CD1c-positive myeloid dendritic cell (primary cell): ENCODE measurements at regions not wholly inside any gene's neighbourhood (a gene's known extent, or its start where the extent isn't known, plus 50 kb on each side); places are given as distances from the start of the nearest gene placed in this dataset.

ENCODE experiments used
- DNase-seq: peaks from one replicate; pipeline ENCODE4 v3.0.0-alpha.2; 2016; ENCODE audit errors: extremely low spot score

DNA sequence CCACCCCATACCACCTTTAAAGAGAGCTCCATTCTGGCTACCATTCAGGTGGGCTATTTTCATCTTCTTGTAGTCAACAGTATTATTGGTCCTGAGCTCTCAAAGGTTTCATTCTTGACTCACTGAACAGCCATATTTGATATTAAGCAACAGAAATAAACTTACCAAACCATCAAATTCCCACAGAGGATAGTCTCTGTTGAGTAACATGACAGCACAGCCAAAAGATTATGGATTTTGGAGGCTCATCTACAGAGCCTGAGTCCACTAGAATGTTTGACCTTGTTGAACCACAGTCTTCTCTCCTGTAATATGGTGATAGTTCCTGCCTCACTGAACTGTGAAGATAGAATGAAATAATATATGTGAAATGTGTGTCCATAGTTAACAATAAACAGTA is 276.3 kb upstream of the LDB2 start:
- DNase-seq, result no peak

- DNase-seq, result no peak
Measured at GRCh38 chr4:17173300-17173699, 274.9 kb upstream of the LDB2 start.

DNA sequence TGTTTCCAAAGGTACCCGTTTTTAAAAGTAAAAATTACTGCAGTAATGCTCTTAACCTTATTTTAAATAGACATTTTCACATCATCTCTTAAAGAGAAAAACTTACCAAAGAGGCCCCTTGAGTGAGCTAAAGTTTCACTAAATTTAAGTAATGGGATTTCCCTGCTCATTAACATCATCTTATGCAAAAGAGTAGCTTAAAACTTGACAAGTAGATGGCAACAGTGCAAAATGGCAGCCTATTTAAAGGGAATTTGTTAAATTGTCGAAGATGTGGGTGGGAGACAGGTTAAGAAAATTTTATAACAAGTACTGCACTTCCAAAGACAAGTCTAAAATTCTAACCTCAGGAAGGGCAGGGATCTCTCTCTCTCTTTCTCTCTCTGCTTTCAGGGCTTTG is 271.7 kb upstream of the LDB2 start:
- DNase-seq, result no peak

DNA sequence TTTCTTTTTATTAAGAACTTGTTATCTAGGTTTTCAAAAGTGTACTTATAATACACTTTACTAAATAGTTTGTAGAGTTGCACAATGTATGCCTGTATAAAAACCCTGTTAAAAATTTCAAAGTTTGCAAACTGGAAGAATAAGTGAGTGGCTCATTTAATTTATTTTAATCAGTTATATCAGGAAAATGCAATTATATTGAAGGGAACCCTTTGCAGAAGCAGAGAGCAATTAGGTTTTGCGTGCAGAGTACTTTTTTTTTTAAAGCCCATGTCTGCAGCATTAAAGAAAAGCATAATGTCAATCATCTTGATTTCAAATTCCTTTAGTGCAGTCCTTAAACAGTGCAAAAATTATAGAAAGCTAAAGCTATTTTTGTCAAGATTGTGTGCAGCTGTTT is 271.3 kb upstream of the LDB2 start:
- DNase-seq, result no peak

- no peak for DNase-seq
Measured at GRCh38 chr4:17168571-17168970, 270.1 kb upstream of the LDB2 start.

DNA sequence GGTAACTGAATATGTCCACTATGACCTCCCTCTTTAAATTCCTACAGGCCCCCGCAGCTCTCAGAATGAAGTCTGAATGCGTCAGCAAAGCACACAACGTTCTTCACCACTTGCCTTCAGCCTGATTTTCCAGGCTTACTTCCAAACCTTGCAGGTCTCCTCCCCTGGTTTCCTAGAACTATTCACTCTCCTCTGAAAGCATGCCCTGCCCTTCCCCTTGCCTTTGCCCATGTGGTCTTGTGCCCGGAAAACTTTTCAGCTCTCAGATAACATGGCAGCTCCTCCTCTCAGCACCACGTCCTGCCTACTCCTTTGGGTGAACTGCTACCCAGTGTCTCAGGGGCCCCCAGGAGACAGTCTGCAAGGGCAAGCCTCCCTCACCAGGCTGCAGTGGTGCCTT is 268.5 kb upstream of the LDB2 start:
- DNase-seq, result no peak

- no peak for DNase-seq
Measured at GRCh38 chr4:17165286-17165685, 266.8 kb upstream of the LDB2 start.

- DNase-seq, result no peak
Measured at GRCh38 chr4:17164666-17165065, 266.2 kb upstream of the LDB2 start.

DNA sequence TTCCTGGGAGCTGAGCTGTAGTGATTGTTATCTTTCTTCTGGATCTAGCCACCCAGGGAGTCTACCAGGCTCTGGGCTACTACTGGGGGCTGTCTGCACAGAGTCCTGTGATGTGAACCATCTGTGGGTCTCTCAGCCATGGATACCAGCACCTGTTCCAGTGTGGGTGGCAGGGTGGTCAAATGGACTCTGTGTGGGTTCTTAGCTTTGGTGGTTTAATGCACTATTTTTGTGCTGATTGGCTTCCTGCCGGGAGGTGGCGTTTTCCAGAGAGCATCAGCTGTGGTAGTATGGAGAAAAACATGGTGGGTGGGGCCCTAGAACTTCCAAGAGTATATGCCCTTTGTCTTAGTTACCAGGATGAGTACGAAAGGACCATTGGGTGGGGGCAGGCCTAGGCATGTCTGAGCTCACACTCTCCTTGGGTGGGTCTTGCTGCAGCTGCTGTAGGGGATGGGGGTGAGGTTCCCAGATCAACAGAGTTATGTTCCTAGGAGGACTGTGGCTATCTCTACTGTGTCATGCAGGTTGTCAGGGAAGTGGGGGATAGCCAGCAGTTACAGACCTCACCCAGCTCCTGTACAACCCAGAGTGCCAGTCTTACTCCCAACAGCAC is 264.8 kb upstream of the LDB2 start:
- DNase-seq, result no peak

DNA sequence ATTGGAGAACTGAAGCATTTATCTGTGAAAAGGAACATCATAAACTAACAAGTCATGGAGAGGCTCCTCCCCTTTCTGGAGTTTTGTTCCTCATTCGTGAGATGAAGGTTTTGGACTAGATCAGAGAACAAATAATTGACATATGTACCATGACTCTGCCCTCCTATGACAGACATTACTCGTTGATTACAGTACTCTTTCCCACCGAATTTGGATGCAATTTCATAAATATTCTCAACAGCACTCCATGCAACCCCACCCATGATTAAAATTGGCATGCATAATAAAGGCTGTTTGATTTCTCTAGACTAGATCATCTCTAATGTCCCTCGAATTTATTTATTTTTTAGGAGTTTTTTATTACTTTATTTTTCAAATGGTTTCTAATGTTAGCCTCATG is 258.9 kb upstream of the LDB2 start:
- DNase-seq, result no peak

- DNase-seq, result no peak
Measured at GRCh38 chr4:17155486-17155885, 257.0 kb upstream of the LDB2 start.

- DNase-seq, result no peak
Measured at GRCh38 chr4:17153572-17153971, 255.1 kb upstream of the LDB2 start.

DNA sequence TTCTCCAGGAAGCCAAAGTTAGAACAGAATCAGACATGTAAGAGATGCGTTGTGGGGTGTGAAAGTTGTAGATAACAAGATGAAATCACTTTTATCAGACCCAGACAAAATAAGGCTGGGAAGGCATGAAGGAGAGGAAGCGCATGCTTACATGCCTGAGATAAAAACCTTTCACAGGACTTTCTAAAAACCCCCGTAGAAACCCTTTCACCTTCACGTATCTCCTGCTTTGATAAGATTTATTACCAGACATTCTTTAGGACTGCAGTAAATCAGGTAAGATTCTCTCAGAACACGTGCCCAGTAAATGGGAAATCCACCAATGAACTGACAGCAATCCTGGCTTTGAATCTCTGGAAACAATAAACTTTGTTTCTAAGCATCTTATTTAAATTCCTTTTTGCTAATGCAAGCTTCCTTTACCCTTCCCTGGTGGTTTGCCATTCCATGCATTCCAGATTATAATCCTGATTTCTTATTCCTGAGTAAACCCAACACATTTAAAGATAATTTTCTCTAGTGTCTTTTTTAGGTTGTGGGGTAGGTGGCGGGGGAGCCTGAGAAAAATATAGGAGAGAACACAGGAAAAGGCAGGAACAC is 254.6 kb upstream of the LDB2 start:
- no peak for DNase-seq

- DNase-seq, result no peak
Measured at GRCh38 chr4:17142232-17142711, 243.8 kb upstream of the LDB2 start.

- DNase-seq, result no peak
Measured at GRCh38 chr4:17138847-17139246, 240.4 kb upstream of the LDB2 start.

GRCh38 chr4:17134565-17134964 is 236.1 kb upstream of the LDB2 start:
- DNase-seq, result no peak

DNA sequence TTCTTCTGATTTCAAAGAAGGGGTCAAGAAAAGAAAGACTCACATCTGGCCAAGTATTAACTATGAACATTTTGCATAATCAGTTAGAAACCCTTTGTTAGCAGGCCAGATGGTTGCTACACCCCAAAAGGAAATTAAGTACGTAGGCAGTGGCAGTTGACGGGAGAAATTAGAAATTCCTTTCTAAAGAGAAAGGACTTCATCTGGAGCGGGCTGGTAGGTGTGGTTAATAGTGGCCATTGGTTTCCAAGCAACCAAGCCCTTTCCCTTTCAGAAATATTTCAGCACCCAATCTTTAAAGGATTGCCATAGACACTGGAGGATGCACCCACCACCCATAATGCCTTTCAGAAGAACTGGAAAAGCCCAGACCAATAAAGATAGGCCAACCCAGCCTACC is 235.7 kb upstream of the LDB2 start:
- DNase-seq, result no peak

DNA sequence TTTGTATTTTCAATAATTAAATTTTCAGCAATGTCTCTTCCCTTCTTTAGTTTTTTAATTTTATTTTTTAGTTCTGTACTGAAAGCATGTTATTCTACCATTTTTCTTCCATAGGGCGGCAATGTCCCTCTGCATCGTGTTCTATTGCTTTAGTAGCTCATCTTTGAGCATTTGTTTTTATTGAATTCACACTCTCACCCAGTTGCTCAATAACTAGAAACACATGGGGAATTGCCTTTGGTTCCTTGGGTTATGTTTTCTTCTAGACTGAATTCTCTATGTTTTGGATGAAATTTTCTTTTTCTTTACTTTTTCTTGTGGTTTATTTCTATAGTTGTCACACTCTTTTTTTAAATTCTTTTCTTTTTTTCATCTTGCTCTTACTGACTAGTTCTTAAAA is 233.8 kb upstream of the LDB2 start:
- DNase-seq, result no peak

- no peak for DNase-seq
Measured at GRCh38 chr4:17128268-17128667, 229.8 kb upstream of the LDB2 start.

DNA sequence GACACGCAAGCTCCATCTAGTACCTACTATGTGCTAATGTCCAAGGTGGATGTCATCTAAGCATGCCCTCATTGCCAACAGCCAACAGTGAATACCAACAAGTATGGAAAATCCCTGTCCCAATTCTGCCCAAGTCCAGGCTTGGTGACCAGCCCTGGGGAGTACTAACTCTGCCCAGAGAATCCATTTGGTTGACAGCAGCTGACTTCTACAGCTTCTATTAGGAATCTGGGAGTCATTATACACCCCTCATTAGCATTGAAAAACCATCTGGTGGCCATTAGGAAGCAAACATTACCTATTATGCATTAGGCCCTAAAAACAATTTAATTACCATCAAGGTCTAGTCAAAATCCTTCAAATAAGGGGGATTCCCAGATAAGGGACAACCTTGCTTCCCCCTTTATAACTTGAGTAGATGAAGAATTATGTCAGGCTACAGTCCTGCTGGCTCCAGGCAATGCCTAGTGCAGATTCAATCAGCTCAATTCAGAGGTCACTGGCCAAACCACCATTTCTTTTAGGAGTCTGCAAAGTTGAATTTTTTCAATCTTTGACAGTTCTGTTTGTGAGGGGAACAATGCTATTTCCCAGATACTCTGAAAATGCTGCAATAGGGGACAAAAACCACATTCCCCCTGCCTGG is 228.0 kb upstream of the LDB2 start:
- no peak for DNase-seq

- no peak for DNase-seq
Measured at GRCh38 chr4:17124767-17125166, 226.3 kb upstream of the LDB2 start.

- DNase-seq, result no peak
Measured at GRCh38 chr4:17120761-17121160, 222.3 kb upstream of the LDB2 start.

DNA sequence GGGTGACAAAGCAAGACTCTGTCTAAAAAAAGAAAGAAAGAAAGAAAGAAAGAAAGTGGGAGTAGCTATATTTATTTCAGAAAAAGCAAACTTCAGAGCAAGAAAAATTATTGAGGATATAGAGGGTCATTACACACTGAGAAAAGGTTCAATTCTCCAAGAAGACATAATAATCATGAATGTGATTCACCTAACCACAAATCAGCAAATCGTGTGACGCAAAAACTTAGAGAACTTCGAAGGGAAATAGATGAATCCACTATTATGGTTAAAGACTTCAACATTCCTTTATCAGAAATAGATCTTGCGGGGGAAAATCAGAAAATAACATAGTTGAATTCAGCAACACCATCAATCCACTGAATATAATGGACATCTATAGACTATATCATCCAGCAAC is 219.3 kb upstream of the LDB2 start:
- no peak for DNase-seq

GRCh38 chr4:17115583-17115982 is 217.1 kb upstream of the LDB2 start:
- no peak for DNase-seq
